BE2C (cell line): ENCODE measurements at regions not wholly inside any gene's neighbourhood (a gene's known extent, or its start where the extent isn't known, plus 50 kb on each side); places are given as distances from the start of the nearest gene placed in this dataset.

Experiments used
- DNase-seq: peaks from one replicate; pipeline ENCODE4 v3.0.0-alpha.2; 2020
- H3K27me3 ChIP-seq: fragments of 250-450 bp; sonication (Bioruptor Pico); 2 replicates; pipeline ENCODE4 v1.5.1; 2020; ENCODE audit warnings: mild to moderate bottlenecking
- H3K36me3 ChIP-seq: fragments of 250-450 bp; sonication (Bioruptor Pico); 2 replicates; pipeline ENCODE4 v1.5.1; 2020; ENCODE audit warnings: mild to moderate bottlenecking
- H3K4me1 ChIP-seq: fragments of 250-450 bp; sonication (Bioruptor Pico); 2 replicates; pipeline ENCODE4 v1.5.1; 2020
- H3K4me3 ChIP-seq: 2 replicates; pipeline ENCODE4 v1.5.1; 2011; ENCODE audit warnings: low read depth, low read length
- H3K9me3 ChIP-seq: fragments of 250-450 bp; sonication (Bioruptor Pico); 2 replicates; pipeline ENCODE4 v1.5.1; 2020
- TF ChIP-seq, protein P1 (sequence below): IDR thresholded peaks from 2 replicates; pipeline ENCODE4 v1.5.1; 2012; ENCODE audit warnings: mild to moderate bottlenecking, low read depth, low read length

DNA sequence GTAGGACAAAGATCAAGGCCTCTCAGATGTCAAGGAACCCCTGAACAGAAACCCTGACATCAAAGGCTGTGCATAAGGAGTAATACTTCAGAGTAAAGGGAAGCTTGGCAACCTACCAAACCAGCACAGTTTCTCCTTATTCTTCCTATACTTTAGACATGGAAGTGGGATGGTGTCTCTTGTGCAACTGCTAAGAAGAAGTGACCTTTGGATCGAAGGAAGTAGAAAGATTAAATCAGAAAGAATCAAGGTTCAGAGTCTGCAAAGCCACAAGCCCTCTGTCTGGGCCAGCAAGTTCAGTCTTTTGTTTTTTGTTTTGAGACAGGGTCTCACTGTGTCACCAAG is 66.2 kb upstream of the SLC39A10 start:
- no peaks in the 10 kb centered on the region for H3K27me3 ChIP-seq
- DNase-seq = no peak
- TF ChIP-seq, protein P1, sequence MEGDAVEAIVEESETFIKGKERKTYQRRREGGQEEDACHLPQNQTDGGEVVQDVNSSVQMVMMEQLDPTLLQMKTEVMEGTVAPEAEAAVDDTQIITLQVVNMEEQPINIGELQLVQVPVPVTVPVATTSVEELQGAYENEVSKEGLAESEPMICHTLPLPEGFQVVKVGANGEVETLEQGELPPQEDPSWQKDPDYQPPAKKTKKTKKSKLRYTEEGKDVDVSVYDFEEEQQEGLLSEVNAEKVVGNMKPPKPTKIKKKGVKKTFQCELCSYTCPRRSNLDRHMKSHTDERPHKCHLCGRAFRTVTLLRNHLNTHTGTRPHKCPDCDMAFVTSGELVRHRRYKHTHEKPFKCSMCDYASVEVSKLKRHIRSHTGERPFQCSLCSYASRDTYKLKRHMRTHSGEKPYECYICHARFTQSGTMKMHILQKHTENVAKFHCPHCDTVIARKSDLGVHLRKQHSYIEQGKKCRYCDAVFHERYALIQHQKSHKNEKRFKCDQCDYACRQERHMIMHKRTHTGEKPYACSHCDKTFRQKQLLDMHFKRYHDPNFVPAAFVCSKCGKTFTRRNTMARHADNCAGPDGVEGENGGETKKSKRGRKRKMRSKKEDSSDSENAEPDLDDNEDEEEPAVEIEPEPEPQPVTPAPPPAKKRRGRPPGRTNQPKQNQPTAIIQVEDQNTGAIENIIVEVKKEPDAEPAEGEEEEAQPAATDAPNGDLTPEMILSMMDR = no peak
- H3K9me3 ChIP-seq = no peaks in the 10 kb centered on the region
- no peaks in the 10 kb centered on the region for H3K36me3 ChIP-seq
- H3K4me3 ChIP-seq = no peak overlapping the region
- no peaks in the 10 kb centered on the region for H3K4me1 ChIP-seq

- no peaks in the 10 kb centered on the region for H3K4me1 ChIP-seq
- H3K9me3 ChIP-seq = no peaks in the 10 kb centered on the region
- no peak overlapping the region for H3K4me3 ChIP-seq
- TF ChIP-seq, protein P1 = no peak
- no peak for DNase-seq
- H3K36me3 ChIP-seq = no peaks in the 10 kb centered on the region
- H3K27me3 ChIP-seq = no peaks in the 10 kb centered on the region
Measured at GRCh38 chr2:195590199-195590860, 66.7 kb upstream of the SLC39A10 start.

DNA sequence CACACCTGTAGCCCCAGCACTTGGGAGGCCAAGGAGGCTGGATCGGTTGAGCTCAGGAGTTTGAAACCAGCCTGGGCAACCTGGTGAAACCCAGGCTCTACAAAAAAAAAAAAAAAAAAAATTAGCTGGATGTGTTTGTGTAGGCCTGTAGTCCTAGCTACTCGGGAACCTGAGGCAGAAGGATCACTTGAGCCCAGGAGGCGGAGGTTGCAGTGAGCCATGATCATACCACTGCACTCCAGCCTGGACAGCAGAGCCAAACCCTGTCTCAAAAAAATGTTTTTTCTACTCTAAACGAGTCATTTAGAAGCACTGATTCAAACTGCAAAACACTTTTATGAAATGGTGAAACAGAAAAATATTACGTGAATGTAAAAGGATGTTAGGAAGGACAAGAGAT is 69.1 kb upstream of the SLC39A10 start:
- TF ChIP-seq, protein P1 = no peak
- DNase-seq = no peak
- no peaks in the 10 kb centered on the region for H3K4me1 ChIP-seq
- H3K36me3 ChIP-seq = no peaks in the 10 kb centered on the region
- H3K4me3 ChIP-seq = no peak overlapping the region
- H3K27me3 ChIP-seq = no peaks in the 10 kb centered on the region
- no peaks in the 10 kb centered on the region for H3K9me3 ChIP-seq

DNA sequence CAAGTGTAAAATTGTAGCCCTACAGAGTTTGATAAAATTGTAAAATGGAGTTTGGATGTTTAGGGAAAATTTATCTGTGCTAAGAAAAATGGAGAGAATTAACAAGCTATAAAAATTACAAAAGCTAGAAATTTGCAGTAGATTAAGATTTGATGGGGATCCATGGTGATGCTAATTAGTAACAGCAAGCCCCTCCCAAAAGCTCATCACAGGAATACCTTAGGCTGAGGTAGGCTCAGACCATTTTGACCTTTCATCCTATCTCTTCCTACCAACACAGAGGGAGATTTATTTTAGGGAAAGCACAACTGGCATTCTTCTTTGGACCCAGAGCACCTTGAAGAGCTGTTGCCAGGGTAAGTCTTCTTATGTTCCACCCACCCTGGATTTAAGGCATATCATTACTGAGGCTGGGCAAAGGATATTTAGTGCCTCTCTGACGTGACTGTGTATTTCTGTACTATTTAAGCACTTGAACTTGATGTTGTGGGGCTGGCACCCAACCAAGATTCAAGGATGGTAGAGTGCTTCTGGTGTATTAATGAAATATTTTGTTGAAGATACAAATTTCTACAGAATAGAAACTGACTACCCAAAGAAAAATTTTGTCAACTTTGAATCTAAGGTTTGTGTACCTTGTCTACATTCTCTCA is 70.8 kb upstream of the SLC39A10 start:
- no peaks in the 10 kb centered on the region for H3K4me1 ChIP-seq
- H3K27me3 ChIP-seq = no peaks in the 10 kb centered on the region
- TF ChIP-seq, protein P1 = no peak
- no peaks in the 10 kb centered on the region for H3K36me3 ChIP-seq
- no peaks in the 10 kb centered on the region for H3K9me3 ChIP-seq
- no peak for DNase-seq
- H3K4me3 ChIP-seq = no peak overlapping the region

DNA sequence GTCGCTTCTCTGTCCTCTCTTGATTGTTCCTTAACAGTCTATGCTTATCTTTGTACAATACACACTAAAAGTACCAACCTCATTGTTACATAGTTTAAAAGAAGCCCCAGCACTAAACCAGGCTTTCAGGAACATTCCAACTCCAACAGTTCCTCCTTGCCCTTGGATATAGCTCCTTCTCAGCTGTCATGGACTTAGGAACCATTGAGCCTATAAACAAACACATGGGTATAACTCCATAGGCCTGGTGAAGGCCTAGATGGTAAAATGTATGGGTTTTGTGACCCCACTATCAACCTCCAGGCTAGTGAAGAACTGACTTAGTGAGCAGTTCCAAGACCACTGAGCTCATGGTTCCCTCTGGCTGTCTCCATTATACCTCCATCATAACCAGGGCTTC is 74.8 kb upstream of the SLC39A10 start:
- H3K4me3 ChIP-seq = no peak overlapping the region
- no peak for DNase-seq
- H3K36me3 ChIP-seq = no peaks in the 10 kb centered on the region
- no peaks in the 10 kb centered on the region for H3K27me3 ChIP-seq
- TF ChIP-seq, protein P1 = no peak
- no peaks in the 10 kb centered on the region for H3K4me1 ChIP-seq
- H3K9me3 ChIP-seq = no peaks in the 10 kb centered on the region

DNA sequence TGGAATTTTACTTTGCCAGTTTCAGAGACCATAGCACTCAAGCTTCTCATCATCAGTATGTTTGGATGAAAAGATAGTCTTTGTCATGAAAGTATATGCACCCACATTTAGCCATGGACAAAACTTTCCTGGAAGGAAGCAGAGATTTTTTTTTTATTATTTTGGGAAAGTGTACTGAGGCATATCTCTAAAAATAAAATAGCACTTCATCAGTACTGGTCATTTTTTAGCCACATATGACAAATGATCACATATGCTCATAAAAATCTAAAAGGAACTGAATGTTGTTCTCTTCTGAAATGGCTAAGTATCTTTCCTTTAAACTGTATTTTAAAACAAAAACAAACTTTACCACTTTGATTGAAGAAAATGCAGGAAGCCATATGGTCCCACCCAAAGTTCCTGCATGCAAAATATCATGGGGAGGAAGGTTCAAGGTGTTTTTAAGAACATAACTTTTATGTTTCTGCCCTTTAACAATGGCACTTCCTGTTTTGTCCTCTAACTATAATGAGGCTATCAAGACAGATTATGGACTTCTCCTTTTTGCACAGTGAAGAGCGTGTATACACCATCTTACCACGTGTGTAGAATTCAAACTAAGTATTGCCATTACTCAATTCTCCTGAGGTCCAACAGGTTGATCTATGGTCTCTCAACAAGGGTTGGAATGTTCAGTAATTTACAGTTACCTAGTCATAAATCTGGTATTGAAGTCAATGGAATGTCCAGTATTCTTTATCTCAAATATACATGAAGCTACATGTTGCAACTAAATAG is 77.1 kb upstream of the SLC39A10 start:
- no peaks in the 10 kb centered on the region for H3K36me3 ChIP-seq
- no peak overlapping the region for H3K4me3 ChIP-seq
- no peaks in the 10 kb centered on the region for H3K9me3 ChIP-seq
- no peak for DNase-seq
- peaks cover 3% of the 10 kb centered on the region; the same call in 1 of the 2 replicates for H3K4me1 ChIP-seq
- no peaks in the 10 kb centered on the region for H3K27me3 ChIP-seq
- TF ChIP-seq, protein P1 = no peak
